ENCODE measurements at regions not wholly inside any gene's neighbourhood (a gene's known extent, or its start where the extent isn't known, plus 50 kb on each side); places are given as distances from the start of the nearest gene placed in this dataset.
A peak's percentile ranks its signal among the peaks of the same experiment; 100 is the strongest.

DNA sequence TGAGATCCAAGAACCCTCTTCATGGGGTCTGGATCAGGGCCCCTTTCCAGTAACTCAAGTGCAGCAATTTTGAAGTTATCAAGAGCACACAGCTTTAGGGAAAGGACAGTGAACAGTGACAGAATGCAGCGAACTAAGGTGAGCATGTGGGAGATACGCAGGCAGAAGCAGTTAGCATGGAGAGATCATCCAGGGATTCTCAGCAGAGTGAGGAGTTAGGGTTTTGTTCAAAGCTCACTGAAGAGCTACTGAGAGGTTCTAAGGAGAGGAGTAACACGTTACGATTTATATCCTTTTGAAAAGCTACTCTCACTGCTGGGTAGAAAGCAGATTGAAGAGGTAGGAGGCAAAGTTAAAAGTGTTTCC, 83.6 kb upstream of the MPP7 start:
- in situ Hi-C loops (cut with MboI; ENCODE audit: low pct_unique_long_range_greater_than_20kb, low sequenced_read_pairs, unreplicated experiment) = loop anchor here (10.0 kb wide), 1 partner anchor 122 kb away; no protein-coding TSS in a partner anchor
- no peak for DNase-seq (ENCODE audit: low spot score)
- TF ChIP-seq, protein P1, sequence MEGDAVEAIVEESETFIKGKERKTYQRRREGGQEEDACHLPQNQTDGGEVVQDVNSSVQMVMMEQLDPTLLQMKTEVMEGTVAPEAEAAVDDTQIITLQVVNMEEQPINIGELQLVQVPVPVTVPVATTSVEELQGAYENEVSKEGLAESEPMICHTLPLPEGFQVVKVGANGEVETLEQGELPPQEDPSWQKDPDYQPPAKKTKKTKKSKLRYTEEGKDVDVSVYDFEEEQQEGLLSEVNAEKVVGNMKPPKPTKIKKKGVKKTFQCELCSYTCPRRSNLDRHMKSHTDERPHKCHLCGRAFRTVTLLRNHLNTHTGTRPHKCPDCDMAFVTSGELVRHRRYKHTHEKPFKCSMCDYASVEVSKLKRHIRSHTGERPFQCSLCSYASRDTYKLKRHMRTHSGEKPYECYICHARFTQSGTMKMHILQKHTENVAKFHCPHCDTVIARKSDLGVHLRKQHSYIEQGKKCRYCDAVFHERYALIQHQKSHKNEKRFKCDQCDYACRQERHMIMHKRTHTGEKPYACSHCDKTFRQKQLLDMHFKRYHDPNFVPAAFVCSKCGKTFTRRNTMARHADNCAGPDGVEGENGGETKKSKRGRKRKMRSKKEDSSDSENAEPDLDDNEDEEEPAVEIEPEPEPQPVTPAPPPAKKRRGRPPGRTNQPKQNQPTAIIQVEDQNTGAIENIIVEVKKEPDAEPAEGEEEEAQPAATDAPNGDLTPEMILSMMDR (IDR thresholded peaks at IDR 0.05; ENCODE audit: extremely low read depth, insufficient read depth, missing control alignments) = no peak

DNA sequence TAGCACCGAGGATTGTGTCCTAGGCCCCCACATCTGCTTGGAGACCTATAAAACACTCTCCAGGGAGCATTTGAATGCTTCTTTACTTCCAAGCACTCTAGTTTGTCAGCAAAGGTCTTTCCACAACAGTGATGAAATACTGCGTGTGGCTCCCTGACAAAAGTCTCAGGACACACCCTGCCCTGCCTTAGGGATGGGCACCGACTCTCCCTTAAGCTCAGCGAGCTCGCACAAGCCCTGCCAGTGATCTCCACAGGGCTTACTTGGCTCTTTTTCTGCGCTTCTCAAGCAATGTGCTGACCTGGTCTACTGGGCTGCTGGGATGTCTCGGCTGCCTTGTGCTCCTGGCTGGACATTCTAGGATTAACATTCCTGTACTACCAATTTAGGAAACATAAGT, 84.3 kb upstream of the MPP7 start:
- in situ Hi-C loops (cut with MboI; ENCODE audit: low pct_unique_long_range_greater_than_20kb, low sequenced_read_pairs, unreplicated experiment) = loop anchor here (10.0 kb wide), 1 partner anchor 122 kb away; no protein-coding TSS in a partner anchor
- TF ChIP-seq, protein P1 (IDR thresholded peaks at IDR 0.05; ENCODE audit: extremely low read depth, insufficient read depth, missing control alignments) = no peak
- DNase-seq (ENCODE audit: low spot score) = no peak

DNA sequence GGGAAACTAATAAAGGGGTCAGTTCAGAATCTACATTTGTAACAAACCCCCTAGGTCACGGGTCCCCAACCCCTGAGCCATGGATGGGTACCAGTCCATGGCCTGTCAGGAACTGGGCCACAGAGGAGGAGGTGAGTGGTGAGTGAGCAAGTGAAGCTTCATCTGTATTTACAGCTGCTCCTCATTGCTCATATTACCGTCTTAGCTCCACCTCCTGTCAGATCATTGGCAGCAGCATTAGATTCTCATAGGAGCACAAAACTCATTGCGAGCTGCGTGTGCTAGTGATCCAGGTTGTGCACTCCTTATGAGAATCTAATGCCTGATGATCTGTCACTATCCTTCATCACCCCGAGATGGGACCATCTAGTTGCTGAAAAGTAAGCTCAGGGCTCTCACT, 88.4 kb upstream of the MPP7 start:
- in situ Hi-C loops (cut with MboI; ENCODE audit: low pct_unique_long_range_greater_than_20kb, low sequenced_read_pairs, unreplicated experiment) = no loop called here
- TF ChIP-seq, protein P1 (IDR thresholded peaks at IDR 0.05; ENCODE audit: extremely low read depth, insufficient read depth, missing control alignments) = no peak
- DNase-seq (ENCODE audit: low spot score) = no peak

DNA sequence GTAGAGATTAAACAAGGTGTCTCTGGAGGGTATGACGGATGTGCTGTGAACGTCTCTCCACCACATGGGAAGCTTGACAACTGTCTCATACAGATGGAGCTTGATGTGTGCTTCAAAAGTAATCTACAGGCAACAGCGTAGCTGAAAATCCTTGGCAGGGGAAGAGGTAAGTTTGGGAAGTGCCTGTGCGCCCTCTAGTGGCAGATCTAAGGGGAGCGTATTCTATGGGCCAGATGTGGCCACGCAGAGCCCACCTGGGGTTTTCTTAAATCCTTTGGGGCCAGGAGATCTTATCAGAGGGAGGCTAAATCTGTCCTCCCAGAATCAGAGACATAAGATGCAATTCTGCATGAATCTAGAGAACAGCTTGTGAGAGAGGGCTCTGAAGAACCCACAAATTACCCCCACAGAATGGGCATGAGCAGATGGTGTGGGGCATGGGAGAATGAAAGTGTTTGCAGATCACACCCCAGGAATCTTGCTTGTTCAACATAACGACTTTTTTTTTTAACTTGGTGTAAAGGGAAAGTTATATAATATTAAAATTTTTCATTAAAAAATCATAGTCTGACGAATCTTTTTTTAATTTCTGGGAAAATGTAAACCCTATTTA, 91.2 kb upstream of the MPP7 start:
- TF ChIP-seq, protein P1 (IDR thresholded peaks at IDR 0.05; ENCODE audit: extremely low read depth, insufficient read depth, missing control alignments) = peak; percentile 95
- DNase-seq (ENCODE audit: low spot score) = peak; percentile 40
- in situ Hi-C loops (cut with MboI; ENCODE audit: low pct_unique_long_range_greater_than_20kb, low sequenced_read_pairs, unreplicated experiment) = no loop called here

DNA sequence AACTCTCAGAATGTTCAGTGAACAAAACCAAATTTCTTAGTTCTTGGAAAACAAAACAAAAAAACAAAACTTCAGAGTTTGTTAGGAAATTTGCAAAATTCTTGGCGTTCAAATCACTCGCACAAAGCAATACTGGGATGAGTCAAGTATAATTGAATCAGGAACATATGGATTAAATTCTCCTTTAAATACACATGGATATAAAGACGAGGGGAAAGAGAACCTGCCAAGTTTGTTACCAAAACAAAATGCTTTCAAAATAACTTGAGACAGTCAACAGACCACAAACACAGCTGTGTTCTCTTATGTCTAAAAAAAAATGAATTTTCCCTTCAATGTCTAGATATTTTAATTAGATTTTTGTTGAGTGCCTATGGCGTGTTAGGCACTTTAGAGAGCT, 93.5 kb upstream of the MPP7 start:
- no peak for DNase-seq (ENCODE audit: low spot score)
- in situ Hi-C loops (cut with MboI; ENCODE audit: low pct_unique_long_range_greater_than_20kb, low sequenced_read_pairs, unreplicated experiment) = no loop called here

DNA sequence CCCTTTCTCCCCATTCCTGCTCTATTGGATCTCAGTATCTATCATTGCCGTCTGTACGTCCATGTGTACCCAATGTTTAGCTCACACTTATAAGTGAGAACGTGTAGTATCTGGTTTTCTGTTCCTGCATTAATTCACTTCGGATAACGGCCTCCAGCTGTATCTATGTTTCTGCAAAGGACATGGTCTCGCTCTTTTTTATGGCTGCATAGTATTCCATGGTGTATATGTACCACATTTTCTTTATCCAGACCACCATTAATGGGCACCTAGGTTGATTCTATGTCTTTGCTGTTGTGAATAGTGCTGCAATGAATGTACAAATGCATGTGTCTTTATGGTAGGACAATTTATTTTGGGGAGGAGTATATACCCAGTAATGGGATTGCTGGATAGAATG, 94.4 kb upstream of the MPP7 start:
- in situ Hi-C loops (cut with MboI; ENCODE audit: low pct_unique_long_range_greater_than_20kb, low sequenced_read_pairs, unreplicated experiment) = no loop called here
- no peak for DNase-seq (ENCODE audit: low spot score)
- TF ChIP-seq, protein P1 (IDR thresholded peaks at IDR 0.05; ENCODE audit: extremely low read depth, insufficient read depth, missing control alignments) = no peak

More for the DNA sequence above, 93.5 kb upstream of the MPP7 start:
- TF ChIP-seq, protein P1 (IDR thresholded peaks at IDR 0.05; ENCODE audit: extremely low read depth, insufficient read depth, missing control alignments) = no peak

Data from GM13977 (cell line).